HCT116 (cell line): ENCODE measurements at regions not wholly inside any gene's neighbourhood (a gene's known extent, or its start where the extent isn't known, plus 50 kb on each side); places are given as distances from the start of the nearest gene placed in this dataset.

ENCODE experiments used
- ATF3 ChIP-seq: IDR thresholded peaks from 2 replicates; pipeline ENCODE4 v1.6.1; 2012
- CTCF ChIP-seq, 3 experiments: fragments of 200-600 bp in 1 of 3; sonication (generic) in 1 of 3; IDR thresholded peaks in 2 of 3; conservative IDR thresholded peaks in 1 of 3; 2 replicates each; pipeline ENCODE4 v1.5.1; 2012 to 2017; ENCODE audit warnings: low read depth in 2 of 3, low read length in 2 of 3, antibody characterized with exemption in 1 of 3, borderline replicate concordance in 1 of 3, control low read depth in 1 of 3, mild to moderate bottlenecking in 1 of 3, mixed read lengths in 1 of 3, mixed run types in 1 of 3, moderate library complexity in 1 of 3; ENCODE audit not compliant: insufficient read depth in 1 of 3
- EZH2 ChIP-seq: fragments of 200-600 bp; sonication (generic); IDR thresholded peaks from 2 replicates; pipeline ENCODE4 v1.6.1; 2017; ENCODE audit warnings: antibody characterized with exemption, mixed run types
- FOSL1 ChIP-seq: IDR thresholded peaks from 2 replicates; pipeline ENCODE4 v1.6.1; 2012; ENCODE audit warnings: low read depth
- POLR2A ChIP-seq: IDR thresholded peaks from 2 replicates; pipeline ENCODE4 v1.7.0; 2011; ENCODE audit warnings: borderline replicate concordance; ENCODE audit not compliant: insufficient read depth, insufficient read length; ENCODE audit errors: extremely low read depth
- REST ChIP-seq: IDR thresholded peaks from 2 replicates; pipeline ENCODE4 v1.6.1; 2012; ENCODE audit warnings: low read depth
- SIN3A ChIP-seq: IDR thresholded peaks from 2 replicates; pipeline ENCODE4 v1.6.1; 2012; ENCODE audit warnings: low read depth
- TCF7L2 ChIP-seq: IDR thresholded peaks from 2 replicates; pipeline ENCODE4 v1.7.0; 2011; ENCODE audit warnings: borderline replicate concordance, inconsistent platforms; ENCODE audit not compliant: insufficient read depth, insufficient read length; ENCODE audit errors: extremely low read depth

GRCh38 chr7:81430150-81430549 lies 339.7 kb downstream of the HGF start:
- TF ChIP-seq CTCF (IDR thresholded peaks at IDR 0.05 in 2 of 3, conservative IDR thresholded peaks at IDR 0.05 in 1 of 3; ENCODE audit: borderline replicate concordance in 1 of 3, insufficient read depth in 1 of 3, low read depth in 2 of 3, low read length in 2 of 3) = no peak
- TF ChIP-seq SIN3A = no peak
- TF ChIP-seq POLR2A = no peak
- TF ChIP-seq REST = no peak
- no peak for TF ChIP-seq TCF7L2
- TF ChIP-seq FOSL1 = no peak
- no peak for TF ChIP-seq ATF3
- no peak for TF ChIP-seq EZH2
